Keratinocyte (primary cell): ENCODE measurements at regions not wholly inside any gene's neighbourhood (a gene's known extent, or its start where the extent isn't known, plus 50 kb on each side); places are given as distances from the start of the nearest gene placed in this dataset.

Experiments
- EZH2 ChIP-seq: IDR thresholded peaks from one replicate; pipeline ENCODE4 v1.6.1; 2012; ENCODE audit warnings: inconsistent platforms, mild to moderate bottlenecking, low read length, moderate library complexity
- TF ChIP-seq, protein P1 (sequence below), 3 experiments: IDR thresholded peaks in 1 of 3; conservative IDR thresholded peaks in 1 of 3; optimal IDR thresholded peaks in 1 of 3; 2 replicates in 2 of 3; 3 replicates in 1 of 3; pipeline versions ENCODE3 to v1.5.1; 2011; ENCODE audit warnings: low read length in 3 of 3, mild to moderate bottlenecking in 3 of 3, moderate library complexity in 2 of 3, control low read depth in 1 of 3, inconsistent platforms in 1 of 3; ENCODE audit not compliant: insufficient read depth in 2 of 3; ENCODE audit errors: extremely low read depth in 1 of 3

DNA sequence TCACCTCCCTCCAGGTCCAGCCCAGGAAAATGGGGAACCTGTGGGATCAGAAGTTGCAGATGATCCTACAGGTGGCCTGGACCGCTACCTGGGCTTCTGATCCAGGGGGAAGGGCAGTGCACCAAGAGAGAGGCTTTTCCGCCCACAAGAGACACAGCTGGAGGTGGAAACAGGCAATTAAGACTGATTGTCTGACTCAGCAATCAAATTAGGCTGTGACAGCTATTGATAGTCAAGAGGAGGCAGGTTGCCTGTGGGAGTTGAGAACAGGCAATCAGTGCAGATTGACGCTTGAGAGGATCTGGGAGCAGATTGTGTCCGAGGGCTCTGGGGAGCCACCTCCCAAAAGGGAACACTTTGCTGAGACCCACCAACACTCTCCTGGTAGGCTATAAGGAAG lies 71.1 kb upstream of the SLC44A1 start:
- TF ChIP-seq, protein P1, sequence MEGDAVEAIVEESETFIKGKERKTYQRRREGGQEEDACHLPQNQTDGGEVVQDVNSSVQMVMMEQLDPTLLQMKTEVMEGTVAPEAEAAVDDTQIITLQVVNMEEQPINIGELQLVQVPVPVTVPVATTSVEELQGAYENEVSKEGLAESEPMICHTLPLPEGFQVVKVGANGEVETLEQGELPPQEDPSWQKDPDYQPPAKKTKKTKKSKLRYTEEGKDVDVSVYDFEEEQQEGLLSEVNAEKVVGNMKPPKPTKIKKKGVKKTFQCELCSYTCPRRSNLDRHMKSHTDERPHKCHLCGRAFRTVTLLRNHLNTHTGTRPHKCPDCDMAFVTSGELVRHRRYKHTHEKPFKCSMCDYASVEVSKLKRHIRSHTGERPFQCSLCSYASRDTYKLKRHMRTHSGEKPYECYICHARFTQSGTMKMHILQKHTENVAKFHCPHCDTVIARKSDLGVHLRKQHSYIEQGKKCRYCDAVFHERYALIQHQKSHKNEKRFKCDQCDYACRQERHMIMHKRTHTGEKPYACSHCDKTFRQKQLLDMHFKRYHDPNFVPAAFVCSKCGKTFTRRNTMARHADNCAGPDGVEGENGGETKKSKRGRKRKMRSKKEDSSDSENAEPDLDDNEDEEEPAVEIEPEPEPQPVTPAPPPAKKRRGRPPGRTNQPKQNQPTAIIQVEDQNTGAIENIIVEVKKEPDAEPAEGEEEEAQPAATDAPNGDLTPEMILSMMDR (optimal IDR thresholded peaks at IDR 0.05 in 1 of 3, IDR thresholded peaks at IDR 0.05 in 1 of 3, conservative IDR thresholded peaks at IDR 0.05 in 1 of 3; ENCODE audit: extremely low read depth in 1 of 3, insufficient read depth in 2 of 3, low read length in 3 of 3) = no peak
- no peak for TF ChIP-seq EZH2
